ENCODE measurements at regions not wholly inside any gene's neighbourhood (a gene's known extent, or its start where the extent isn't known, plus 50 kb on each side); places are given as distances from the start of the nearest gene placed in this dataset.

- no peak for TF ChIP-seq CTCF (IDR thresholded peaks at IDR 0.05)
Measured at GRCh38 chr4:137310166-137310565, 222.1 kb downstream of the PCDH18 start.

GRCh38 chr4:137309424-137309823 is 222.9 kb downstream of the PCDH18 start:
- Histone ChIP-seq H3K9me3 (replicated peaks in 1 of 2; ENCODE audit: control insufficient read depth in 1 of 2, insufficient read depth in 1 of 2, low read length in 2 of 2) (no peaks in the 10 kb centered on the region), H3K9ac (ENCODE audit: insufficient read depth, low read length, poor library complexity, severe bottlenecking) (no peak overlapping the region), H3K79me2 (ENCODE audit: insufficient read depth, low read length) (no peaks in the 10 kb centered on the region), H4K20me1 (ENCODE audit: insufficient read depth, low read length) (no peaks in the 10 kb centered on the region), H3K27ac (ENCODE audit: low read depth in 1 of 2, low read length in 2 of 2) (no peak overlapping the region), H3K4me3 (replicated peaks in 1 of 3; ENCODE audit: low read depth in 2 of 3, low read length in 3 of 3) (no peak overlapping the region), H3K27me3 (ENCODE audit: control insufficient read depth in 2 of 2, insufficient read depth in 2 of 2, low read length in 2 of 2) (no peaks in the 10 kb centered on the region), H3K4me2 (replicated peaks; ENCODE audit: extremely low read depth, low read length, poor library complexity, severe bottlenecking) (no peak overlapping the region), H2AFZ (ENCODE audit: insufficient read depth, low read depth, low read length, poor library complexity, severe bottlenecking) (no peak overlapping the region), H3K36me3 (replicated peaks in 1 of 2; ENCODE audit: control insufficient read depth in 1 of 2, insufficient read depth in 2 of 2, low read length in 2 of 2) (no peaks in the 10 kb centered on the region), H3K4me1 (ENCODE audit: control insufficient read depth in 1 of 2, insufficient read depth in 2 of 2, low read length in 2 of 2) (no peaks in the 10 kb centered on the region)
- intact Hi-C loops (cut with micrococcal nuclease) = no loop called here
- H3K4me1 Mint-ChIP-seq = no peaks in the 10 kb centered on the region
- H3K4me3 Mint-ChIP-seq = no peak overlapping the region
- WGBS (ENCODE audit: insufficient coverage) = 80% methylated on average over 1 of the region's 1 CpG
- TF ChIP-seq CTCF (IDR thresholded peaks at IDR 0.05) = no peak
- no peaks in the 10 kb centered on the region for H3K27me3 Mint-ChIP-seq (ENCODE audit: low read depth in 3 of 3)
- no peaks in the 10 kb centered on the region for H3K9me3 Mint-ChIP-seq
- no peak overlapping the region for H3K27ac Mint-ChIP-seq
- H3K36me3 Mint-ChIP-seq = no peaks in the 10 kb centered on the region
- DNase-seq = no peak

More at GRCh38 chr4:137310166-137310565, 222.1 kb downstream of the PCDH18 start:
- Histone ChIP-seq H3K9me3 (replicated peaks in 1 of 2; ENCODE audit: control insufficient read depth in 1 of 2, insufficient read depth in 1 of 2, low read length in 2 of 2) (no peaks in the 10 kb centered on the region), H3K9ac (ENCODE audit: insufficient read depth, low read length, poor library complexity, severe bottlenecking) (no peak overlapping the region), H2AFZ (ENCODE audit: insufficient read depth, low read depth, low read length, poor library complexity, severe bottlenecking) (no peak overlapping the region), H3K4me1 (ENCODE audit: control insufficient read depth in 1 of 2, insufficient read depth in 2 of 2, low read length in 2 of 2) (no peaks in the 10 kb centered on the region), H3K4me2 (replicated peaks; ENCODE audit: extremely low read depth, low read length, poor library complexity, severe bottlenecking) (no peak overlapping the region), H3K36me3 (replicated peaks in 1 of 2; ENCODE audit: control insufficient read depth in 1 of 2, insufficient read depth in 2 of 2, low read length in 2 of 2) (no peaks in the 10 kb centered on the region), H3K4me3 (replicated peaks in 1 of 3; ENCODE audit: low read depth in 2 of 3, low read length in 3 of 3) (no peak overlapping the region), H3K27ac (ENCODE audit: low read depth in 1 of 2, low read length in 2 of 2) (no peak overlapping the region), H3K27me3 (ENCODE audit: control insufficient read depth in 2 of 2, insufficient read depth in 2 of 2, low read length in 2 of 2) (no peaks in the 10 kb centered on the region), H4K20me1 (ENCODE audit: insufficient read depth, low read length) (no peaks in the 10 kb centered on the region), H3K79me2 (ENCODE audit: insufficient read depth, low read length) (no peaks in the 10 kb centered on the region)
- Mint-ChIP-seq H3K27ac (no peak overlapping the region), H3K4me3 (no peak overlapping the region), H3K9me3 (peaks cover 0 to 3% (median 0%) of the 10 kb centered on the region in 7 donors), H3K36me3 (no peaks in the 10 kb centered on the region), H3K4me1 (no peaks in the 10 kb centered on the region), H3K27me3 (ENCODE audit: low read depth in 3 of 3) (no peaks in the 10 kb centered on the region)
- intact Hi-C loops (cut with micrococcal nuclease) = no loop called here
- no peak for DNase-seq
